Right lobe of liver (tissue), 6 donors: ENCODE measurements at regions not wholly inside any gene's neighbourhood (a gene's known extent, or its start where the extent isn't known, plus 50 kb on each side); places are given as distances from the start of the nearest gene placed in this dataset.

ENCODE experiments used
- ATAC-seq, 4 donors: fragments of 200-7000 bp; cut with Tn5 transposase; one replicate each; pipeline ENCODE4 v1.9.1; 2020; ENCODE audit warnings: mild to moderate bottlenecking in 4 of 4, moderate library complexity in 4 of 4
- DNase-seq, 3 donors: peaks; one replicate each; pipeline ENCODE4 v3.0.0-alpha.2; 2020
- H3K27ac ChIP-seq, 3 donors: fragments of 200-600 bp; one replicate each; pipeline ENCODE4 v1.8.0; 2022
- H3K27me3 ChIP-seq, 2 donors: fragments of 200-600 bp; one replicate each; pipeline ENCODE4 v1.8.0; 2022
- H3K36me3 ChIP-seq, 4 donors: fragments of 200-600 bp; sonication (generic) in 1 of 4; one replicate each; pipeline versions ENCODE4 v1.5.1 to v1.8.0; 2017 to 2022; ENCODE audit warnings: control low read depth in 1 of 4
- H3K4me1 ChIP-seq, 4 donors: fragments of 200-600 bp; sonication (generic) in 1 of 4; one replicate each; pipeline versions ENCODE4 v1.5.1 to v1.8.0; 2017 to 2022; ENCODE audit warnings: control low read depth in 1 of 4
- H3K4me3 ChIP-seq, 3 donors: fragments of 200-600 bp; one replicate each; pipeline ENCODE4 v1.8.0; 2022
- H3K9me3 ChIP-seq, 4 donors: fragments of 200-600 bp; sonication (generic) in 1 of 4; one replicate each; pipeline versions ENCODE4 v1.5.1 to v1.8.0; 2017 to 2022; ENCODE audit warnings: control low read depth in 1 of 4
- CTCF ChIP-seq, 4 donors: fragments of 200-600 bp in 3 of 4; fragments of 450-650 bp in 1 of 4; IDR thresholded peaks; one replicate each; pipeline versions ENCODE4 v1.5.1 to v1.8.0; 2016 to 2022; ENCODE audit warnings: antibody characterized with exemption in 4 of 4, mild to moderate bottlenecking in 2 of 4
- POLR2A ChIP-seq: fragments of 450-650 bp; IDR thresholded peaks from one replicate; pipeline ENCODE4 v1.6.1; 2017; ENCODE audit warnings: antibody characterized with exemption, mild to moderate bottlenecking
- whole genome bisulfite sequencing: methylation state at CpG from one replicate; pipeline ENCODE4 v1.1.6; 2018; ENCODE audit warnings: low coverage, low lambda C conversion rate; ENCODE audit not compliant: insufficient coverage; ENCODE audit errors: missing lambda C conversion rate; 5-methylcytosine and 5-hydroxymethylcytosine counted together
- intact Hi-C, 2 donors: fragments of 100-400 bp; cut with DNase I; formaldehyde crosslinking; loops; one replicate each; pipeline versions ENCODE4 v1.11.2 to v1.14.1; 2022
- donor health status: DM: no; HTN: yes; CAD: no.
- donor health status: DM: no; HTN: no; CAD: no.
- donor health status: DM: no; HTN: no; CAD: no.
- donor health status: DM: no; HTN: yes; CAD: no.
- donor health status: DM: no; HTN: yes; CAD: no.

- DNase-seq (no peak), ATAC-seq (no peak)
- intact Hi-C loops = no loop called here
- Histone ChIP-seq H3K9me3 (peaks cover 0 to 3% (median 0%) of the 10 kb centered on the region in 4 donors), H3K4me1 (no peaks in the 10 kb centered on the region), H3K36me3 (no peaks in the 10 kb centered on the region), H3K27ac (no peak overlapping the region), H3K4me3 (no peak overlapping the region), H3K27me3 (no peaks in the 10 kb centered on the region)
- 59% methylated on average over 2 of the region's 2 CpGs for WGBS
- TF ChIP-seq POLR2A (no peak), CTCF (IDR thresholded peaks at IDR 0.05) (no peak)
Observed at GRCh38 chr16:26475596-26475995, 591.1 kb upstream of the C16orf82 start.

- Histone ChIP-seq H3K27me3 (peaks cover 0 to 8% of the 10 kb centered on the region in 2 donors), H3K4me1 (no peaks in the 10 kb centered on the region), H3K9me3 (no peaks in the 10 kb centered on the region), H3K4me3 (no peak overlapping the region), H3K36me3 (no peaks in the 10 kb centered on the region), H3K27ac (no peak overlapping the region)
- no peak for TF ChIP-seq CTCF (IDR thresholded peaks at IDR 0.05)
- TF ChIP-seq POLR2A = no peak
- intact Hi-C loops = no loop called here
- DNase-seq = no peak
- WGBS = 52% methylated on average over 6 of the region's 6 CpGs
- no peak for ATAC-seq
Observed at GRCh38 chr16:26491101-26491670, 575.5 kb upstream of the C16orf82 start.

- H3K36me3 ChIP-seq = no peaks in the 10 kb centered on the region
- no peaks in the 10 kb centered on the region for H3K9me3 ChIP-seq
- H3K4me1 ChIP-seq = no peaks in the 10 kb centered on the region
- intact Hi-C loops = no loop called here
- WGBS = 56% methylated on average over 6 of the region's 6 CpGs
- no peak overlapping the region for H3K27ac ChIP-seq
- no peak for ATAC-seq
- no peak for DNase-seq
- TF ChIP-seq POLR2A (no peak), CTCF (IDR thresholded peaks at IDR 0.05) (no peak)
- no peak overlapping the region for H3K4me3 ChIP-seq
- H3K27me3 ChIP-seq = peaks cover 0 to 8% of the 10 kb centered on the region in 2 donors
Observed at GRCh38 chr16:26491962-26492361, 574.8 kb upstream of the C16orf82 start.

GRCh38 chr16:26493751-26494150 lies 573.0 kb upstream of the C16orf82 start:
- no peak for ATAC-seq
- Histone ChIP-seq H3K9me3 (no peaks in the 10 kb centered on the region), H3K4me1 (no peaks in the 10 kb centered on the region), H3K36me3 (no peaks in the 10 kb centered on the region), H3K27ac (no peak overlapping the region), H3K27me3 (peaks cover 0 to 8% of the 10 kb centered on the region in 2 donors), H3K4me3 (no peak overlapping the region)
- intact Hi-C loops = no loop called here
- WGBS = 31% methylated on average over 1 of the region's 1 CpG
- DNase-seq = no peak
- TF ChIP-seq CTCF (IDR thresholded peaks at IDR 0.05) (no peak), POLR2A (no peak)

- Histone ChIP-seq H3K36me3 (no peaks in the 10 kb centered on the region), H3K27ac (no peak overlapping the region), H3K27me3 (peaks cover 0 to 5% of the 10 kb centered on the region in 2 donors), H3K4me1 (no peaks in the 10 kb centered on the region), H3K9me3 (no peaks in the 10 kb centered on the region), H3K4me3 (no peak overlapping the region)
- 66% methylated on average over 3 of the region's 3 CpGs for WGBS
- TF ChIP-seq POLR2A (no peak), CTCF (IDR thresholded peaks at IDR 0.05) (no peak)
- intact Hi-C loops = no loop called here
- ATAC-seq = no peak
- DNase-seq = no peak
Observed at GRCh38 chr16:26497896-26498295, 568.8 kb upstream of the C16orf82 start.
